ENCODE measurements at regions not wholly inside any gene's neighbourhood (a gene's known extent, or its start where the extent isn't known, plus 50 kb on each side); places are given as distances from the start of the nearest gene placed in this dataset.

DNA sequence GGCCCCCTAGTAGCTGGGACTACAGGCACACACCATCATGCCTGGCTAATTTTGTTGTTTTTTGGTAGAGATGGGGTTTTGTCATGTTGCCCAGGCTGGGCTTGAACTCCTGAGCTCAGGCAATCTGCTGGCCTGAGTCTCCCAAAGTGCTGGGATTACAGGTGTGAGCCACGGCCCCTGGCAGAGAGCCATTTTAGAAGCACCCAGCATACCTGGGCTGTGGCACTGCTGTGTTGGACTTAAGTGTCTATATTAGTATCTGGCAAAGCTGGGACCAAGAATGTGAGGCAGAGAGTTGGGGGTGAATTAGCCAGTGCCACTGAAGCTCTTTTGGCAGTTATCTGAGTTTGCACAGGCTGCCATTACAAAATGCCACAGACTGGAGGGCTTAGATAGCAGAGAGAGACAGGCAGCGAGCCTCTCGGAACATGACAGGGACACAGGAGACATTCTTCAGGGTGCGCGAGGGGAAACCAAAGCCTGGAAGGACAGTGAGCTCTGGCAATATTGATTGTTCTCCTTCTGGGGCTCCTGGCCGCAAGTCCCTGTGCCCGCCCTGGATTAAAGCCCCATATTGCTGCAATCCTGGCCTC is 87.7 kb upstream of the ALX4 start:
- H3K4me1 Mint-ChIP-seq = peaks cover 3% of the 10 kb centered on the region
- H3K27ac Mint-ChIP-seq = no peak overlapping the region
- peaks cover 5% of the 10 kb centered on the region for H3K9me3 Mint-ChIP-seq
- no peak overlapping the region for H3K4me3 Mint-ChIP-seq
- peaks cover 11% of the 10 kb centered on the region for H3K27me3 Mint-ChIP-seq
- peaks cover 4% of the 10 kb centered on the region for H3K36me3 Mint-ChIP-seq
- DNase-seq (ENCODE audit: low spot score in 2 of 2) (no peak), ATAC-seq (ENCODE audit: low read depth) (no peak)

DNA sequence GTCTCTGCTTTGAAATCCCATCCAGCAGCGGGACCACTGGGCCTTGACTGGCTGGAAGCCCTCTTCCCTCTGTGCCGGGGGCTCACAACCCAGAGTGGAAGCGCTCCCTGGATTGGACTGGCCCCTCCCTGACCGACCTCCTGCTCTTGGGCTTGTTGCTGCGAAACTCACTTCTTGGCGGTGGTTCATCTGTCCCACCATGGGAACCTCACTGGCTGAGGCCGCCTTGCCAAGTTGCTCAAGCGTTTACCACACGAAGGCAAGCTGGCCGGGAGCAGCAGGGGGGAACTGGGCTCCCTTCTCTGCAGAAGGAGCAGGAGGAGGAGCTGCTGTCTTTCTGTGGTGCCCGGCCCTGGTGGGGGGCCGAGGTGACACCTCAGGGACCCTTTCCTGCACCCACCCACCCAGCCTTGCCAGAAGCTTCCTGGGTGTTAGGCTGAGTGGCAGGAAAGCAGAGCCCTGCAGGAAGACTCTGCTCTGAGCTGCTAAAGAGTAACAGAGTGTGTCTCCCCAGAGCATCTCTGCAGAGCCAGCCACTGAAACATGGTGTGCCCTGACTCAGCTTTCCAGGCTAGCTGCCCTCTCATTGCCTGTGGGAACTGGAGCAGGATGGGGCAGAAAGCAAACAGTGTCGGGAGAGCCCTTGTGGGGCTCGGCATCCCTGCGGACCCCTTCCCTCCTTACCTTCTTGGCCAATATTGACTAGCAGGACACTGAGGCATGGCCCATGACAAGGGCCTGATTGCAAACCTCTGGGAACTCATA is 88.5 kb upstream of the ALX4 start:
- Mint-ChIP-seq H3K4me3 (no peak overlapping the region), H3K27me3 (peaks cover 11% of the 10 kb centered on the region)
- ATAC-seq (ENCODE audit: low read depth) = no peak

DNA sequence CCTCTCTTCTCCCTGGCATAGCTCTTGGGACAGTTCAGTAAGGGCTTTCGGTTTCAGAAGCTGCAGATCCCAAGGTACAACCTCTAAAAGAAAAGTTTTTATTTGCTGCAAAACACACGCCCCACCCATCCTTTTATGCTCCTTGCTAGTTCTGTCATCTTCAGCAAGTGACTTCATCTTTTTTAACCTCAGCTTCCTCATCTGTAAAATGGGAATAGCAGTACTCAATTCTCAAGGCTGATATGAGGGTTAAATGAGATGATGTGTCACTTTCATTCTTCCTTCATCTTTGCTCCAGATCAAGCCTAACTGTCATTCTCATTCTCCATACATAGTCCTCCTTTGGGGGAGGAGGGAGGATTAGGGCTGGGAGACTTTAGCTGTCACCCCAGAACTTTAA is 90.0 kb upstream of the ALX4 start:
- ATAC-seq (ENCODE audit: low read depth) (no peak), DNase-seq (ENCODE audit: low spot score in 2 of 2) (no peak)
- H3K9me3 Mint-ChIP-seq = peaks cover 1% of the 10 kb centered on the region
- H3K27me3 Mint-ChIP-seq = peaks cover 11% of the 10 kb centered on the region
- no peak overlapping the region for H3K27ac Mint-ChIP-seq
- H3K4me3 Mint-ChIP-seq = no peak overlapping the region
- H3K36me3 Mint-ChIP-seq = peaks cover 2% of the 10 kb centered on the region
- peaks cover 3% of the 10 kb centered on the region for H3K4me1 Mint-ChIP-seq

More for the DNA sequence above, 88.5 kb upstream of the ALX4 start:
- H3K9me3 Mint-ChIP-seq = peaks cover 5% of the 10 kb centered on the region
- H3K36me3 Mint-ChIP-seq = peaks cover 4% of the 10 kb centered on the region
- H3K4me1 Mint-ChIP-seq = peaks cover 3% of the 10 kb centered on the region
- no peak overlapping the region for H3K27ac Mint-ChIP-seq
- DNase-seq (ENCODE audit: low spot score in 2 of 2) = no peak

DNA sequence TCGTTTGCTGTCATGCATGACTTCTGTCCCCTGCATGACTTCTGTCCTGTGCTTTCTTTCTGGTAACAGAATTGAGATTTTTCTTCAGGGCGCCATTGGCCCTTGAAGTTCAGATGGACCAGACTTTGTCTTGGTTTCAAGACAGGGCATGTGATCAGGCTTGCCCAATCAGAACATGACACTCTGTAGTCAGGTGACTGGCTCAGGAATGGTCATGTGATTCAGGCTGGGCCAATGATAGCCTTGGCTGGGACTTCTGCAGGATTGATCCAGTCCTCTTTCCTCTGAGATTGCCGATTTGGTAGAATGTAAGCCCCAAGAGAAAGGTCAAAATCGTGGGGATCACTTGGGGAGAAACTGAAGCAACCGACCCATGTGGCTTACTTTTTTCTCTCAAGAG is 90.5 kb upstream of the ALX4 start:
- H3K27me3 Mint-ChIP-seq = peaks cover 13% of the 10 kb centered on the region
- DNase-seq (ENCODE audit: low spot score in 2 of 2) = no peak
- H3K9me3 Mint-ChIP-seq = peaks cover 1% of the 10 kb centered on the region

DNA sequence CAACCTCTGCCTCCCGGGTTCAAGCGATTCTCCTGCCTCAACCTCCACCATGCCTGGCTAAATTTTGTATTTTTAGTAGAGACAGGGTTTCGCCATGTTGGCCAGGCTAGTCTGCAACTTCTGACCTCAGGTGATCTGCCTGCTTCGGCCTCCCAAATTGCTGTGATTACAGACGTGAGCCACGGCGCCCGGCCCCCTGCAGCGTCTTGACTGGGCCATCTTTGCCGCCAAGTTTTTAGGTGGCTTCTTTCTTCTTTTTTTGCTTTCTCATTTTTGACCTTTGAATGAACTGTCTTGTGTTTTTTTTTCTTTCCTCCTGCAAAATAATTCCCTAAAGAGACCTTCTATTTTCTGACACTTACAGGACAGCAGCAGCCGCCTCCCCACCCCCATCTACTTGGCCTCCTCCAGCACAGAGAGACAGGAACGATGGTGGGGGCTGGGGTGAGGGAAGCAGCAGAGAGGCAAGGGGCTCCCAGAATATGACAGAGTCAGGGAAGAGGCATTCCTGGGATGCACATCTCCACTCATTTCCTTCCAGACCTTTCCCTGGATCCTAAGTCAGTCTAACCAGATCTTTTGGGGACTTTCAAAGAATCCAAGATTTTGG is 92.6 kb upstream of the ALX4 start:
- DNase-seq (ENCODE audit: low spot score in 2 of 2) (no peak), ATAC-seq (ENCODE audit: low read depth) (no peak)
- Mint-ChIP-seq H3K36me3 (no peaks in the 10 kb centered on the region), H3K27me3 (peaks cover 8% of the 10 kb centered on the region), H3K9me3 (no peaks in the 10 kb centered on the region), H3K4me3 (no peak overlapping the region), H3K27ac (no peak overlapping the region), H3K4me1 (peaks cover 3% of the 10 kb centered on the region)

More for the DNA sequence above, 90.5 kb upstream of the ALX4 start:
- no peak overlapping the region for H3K4me3 Mint-ChIP-seq
- no peak overlapping the region for H3K27ac Mint-ChIP-seq
- ATAC-seq (ENCODE audit: low read depth) = no peak
- peaks cover 3% of the 10 kb centered on the region for H3K4me1 Mint-ChIP-seq
- peaks cover 2% of the 10 kb centered on the region for H3K36me3 Mint-ChIP-seq

DNA sequence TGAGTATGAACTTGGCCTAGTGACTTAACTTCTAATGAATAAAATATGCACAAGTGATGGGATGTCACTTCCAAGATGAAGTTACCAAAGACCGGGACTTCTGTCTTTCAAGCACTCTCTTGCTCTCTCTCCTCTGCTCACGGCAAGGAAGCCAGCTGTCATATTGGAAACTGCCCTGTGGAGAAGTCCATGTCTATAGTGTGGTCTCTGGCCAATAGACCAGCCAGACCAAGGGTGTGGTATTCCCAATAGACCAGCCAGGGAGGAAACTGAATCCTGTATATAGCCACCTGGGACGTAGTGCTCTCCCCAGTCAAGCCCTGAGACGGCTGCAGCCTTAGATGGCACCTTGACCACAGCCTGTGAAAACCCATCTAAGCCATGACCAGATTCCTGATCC is 93.2 kb upstream of the ALX4 start:
- Mint-ChIP-seq H3K27me3 (peaks cover 9% of the 10 kb centered on the region), H3K4me3 (no peak overlapping the region), H3K27ac (no peak overlapping the region), H3K4me1 (peaks cover 3% of the 10 kb centered on the region), H3K9me3 (no peaks in the 10 kb centered on the region), H3K36me3 (no peaks in the 10 kb centered on the region)
- ATAC-seq (ENCODE audit: low read depth) = no peak
- no peak for DNase-seq (ENCODE audit: low spot score in 2 of 2)

DNA sequence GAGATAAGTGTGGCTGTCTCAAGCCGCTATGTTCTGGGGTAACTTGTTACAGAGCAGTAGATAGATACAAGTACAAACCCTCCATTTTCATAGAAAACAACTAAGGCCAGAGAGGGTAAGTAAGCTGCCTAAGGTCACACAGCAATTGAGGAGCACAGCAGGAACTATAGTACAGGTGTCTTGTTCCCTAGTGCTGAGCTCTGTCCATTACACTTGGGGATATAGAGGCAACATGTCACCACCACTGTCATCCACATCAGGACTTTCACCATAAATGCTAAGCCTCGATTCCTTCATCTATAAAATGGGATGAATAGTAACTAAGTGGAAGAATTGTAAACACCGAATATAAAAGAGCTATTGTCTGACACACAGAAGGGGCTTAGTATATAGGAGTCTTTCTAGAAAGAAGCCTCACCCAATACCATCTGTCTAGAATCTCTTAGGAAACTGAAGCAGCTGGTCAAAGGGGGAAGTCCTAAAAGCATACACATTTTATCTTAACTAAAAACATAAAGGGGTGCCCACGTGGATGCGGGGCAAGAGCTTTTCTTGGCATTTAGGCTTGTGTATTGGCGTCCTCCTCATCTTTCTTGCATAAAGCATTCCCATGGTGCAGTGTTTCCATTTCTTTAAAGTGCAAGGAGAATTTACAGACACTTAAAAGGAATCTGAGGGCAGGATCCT is 93.8 kb upstream of the ALX4 start:
- no peak overlapping the region for H3K27ac Mint-ChIP-seq
- H3K27me3 Mint-ChIP-seq = peaks cover 12% of the 10 kb centered on the region
- DNase-seq (ENCODE audit: low spot score in 2 of 2) = no peak
- no peak for ATAC-seq (ENCODE audit: low read depth)
- no peak overlapping the region for H3K4me3 Mint-ChIP-seq
- no peaks in the 10 kb centered on the region for H3K36me3 Mint-ChIP-seq
- H3K4me1 Mint-ChIP-seq = peaks cover 3% of the 10 kb centered on the region
- H3K9me3 Mint-ChIP-seq = no peaks in the 10 kb centered on the region

DNA sequence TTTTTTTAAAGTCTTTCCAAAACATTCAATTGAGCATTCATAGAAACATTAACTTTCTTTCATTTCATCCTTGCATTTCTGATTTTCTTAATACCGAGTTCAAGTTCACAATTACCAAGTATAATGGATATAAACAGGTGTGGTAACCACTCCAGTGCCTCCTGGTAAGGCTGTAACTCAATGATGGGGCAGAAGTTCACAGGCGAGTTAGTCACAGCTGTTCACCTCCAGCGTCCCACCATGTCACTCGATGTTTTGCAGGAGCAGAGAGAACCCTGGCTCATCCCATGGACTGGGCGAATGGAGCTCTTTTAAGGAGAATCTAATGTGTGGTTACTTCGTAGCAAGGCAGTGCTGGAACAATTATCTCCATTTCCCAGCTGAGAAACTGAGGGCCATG is 94.4 kb upstream of the ALX4 start:
- Mint-ChIP-seq H3K27ac (no peak overlapping the region), H3K36me3 (no peaks in the 10 kb centered on the region), H3K4me3 (no peak overlapping the region), H3K27me3 (peaks cover 12% of the 10 kb centered on the region), H3K9me3 (no peaks in the 10 kb centered on the region), H3K4me1 (peaks cover 3% of the 10 kb centered on the region)
- DNase-seq (ENCODE audit: low spot score in 2 of 2) (no peak), ATAC-seq (ENCODE audit: low read depth) (no peak)

DNA sequence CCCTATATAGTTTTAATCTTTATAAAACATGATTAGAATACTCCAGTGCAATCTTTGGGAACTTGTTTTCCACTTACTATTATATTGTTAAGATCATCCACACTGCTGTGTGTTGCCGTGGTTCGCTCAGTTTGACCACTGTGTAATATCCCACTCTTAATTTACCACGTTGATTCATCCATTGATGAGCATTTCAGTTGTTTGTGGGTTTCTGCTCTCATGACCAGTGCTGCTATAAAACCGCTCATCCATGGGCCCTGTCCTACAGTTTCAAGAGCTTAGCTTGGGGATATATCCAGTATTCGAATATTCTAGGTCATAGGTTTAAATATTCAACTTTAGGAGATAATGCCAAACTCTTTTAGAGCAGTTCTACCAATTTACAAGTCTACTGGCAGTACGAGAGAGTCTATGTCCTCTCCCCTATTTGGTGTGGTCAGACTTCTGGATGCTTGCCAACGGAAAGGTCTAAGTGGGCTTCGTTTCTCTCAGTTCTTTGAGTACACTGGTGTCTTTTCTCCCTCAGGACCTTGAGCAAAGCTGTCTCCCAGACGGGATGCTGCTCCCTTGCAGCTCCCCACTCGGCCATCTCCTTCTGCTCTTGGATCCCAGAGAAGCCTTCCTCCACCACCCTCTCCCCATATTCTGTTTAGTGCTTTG is 94.9 kb upstream of the ALX4 start:
- H3K9me3 Mint-ChIP-seq = no peaks in the 10 kb centered on the region
- peaks cover 6% of the 10 kb centered on the region for H3K4me1 Mint-ChIP-seq
- H3K36me3 Mint-ChIP-seq = no peaks in the 10 kb centered on the region
- ATAC-seq (ENCODE audit: low read depth) (no peak), DNase-seq (ENCODE audit: low spot score in 2 of 2) (no peak)
- H3K27me3 Mint-ChIP-seq = peaks cover 12% of the 10 kb centered on the region
- no peak overlapping the region for H3K4me3 Mint-ChIP-seq
- no peak overlapping the region for H3K27ac Mint-ChIP-seq

DNA sequence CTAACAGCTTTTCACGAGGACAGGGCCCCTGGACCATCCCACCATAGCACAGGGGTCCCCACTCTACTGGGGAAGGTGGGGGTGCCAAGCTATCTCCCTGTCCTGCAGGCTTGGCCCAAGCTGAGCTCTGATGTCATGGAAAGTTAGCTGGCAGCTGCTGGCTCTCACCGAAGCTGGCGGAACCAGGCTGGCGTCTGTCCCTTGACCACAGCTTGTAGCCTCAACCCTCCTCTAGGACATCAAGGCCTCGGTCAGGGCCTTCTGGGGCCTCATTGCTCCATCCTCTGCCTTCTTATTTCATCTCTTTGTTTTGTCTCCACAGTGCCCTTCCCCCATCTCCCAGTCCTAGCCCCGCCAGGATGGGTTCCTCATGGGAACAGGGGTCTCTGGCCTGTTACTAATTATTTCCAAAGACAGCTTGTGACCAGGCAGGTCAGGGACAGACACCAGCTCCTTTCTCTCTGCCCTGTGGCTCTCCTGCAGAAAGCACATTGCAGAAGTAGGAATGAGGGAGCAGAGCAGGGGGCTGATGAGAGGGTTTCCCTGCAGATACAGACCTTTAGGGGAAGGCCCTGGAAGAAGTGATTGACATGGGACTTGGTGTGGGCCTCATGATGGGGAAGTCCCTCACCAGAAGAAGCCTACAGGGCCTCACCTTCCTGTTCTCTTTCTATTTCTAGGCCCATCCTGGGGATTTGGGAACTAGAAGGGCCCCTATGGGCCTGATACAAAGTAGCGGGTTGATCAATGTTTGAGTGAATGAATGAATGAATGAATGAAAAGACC is 97.5 kb upstream of the ALX4 start:
- Mint-ChIP-seq H3K27me3 (peaks cover 20% of the 10 kb centered on the region), H3K4me1 (peaks cover 2% of the 10 kb centered on the region), H3K36me3 (peaks cover 2% of the 10 kb centered on the region), H3K4me3 (no peak overlapping the region), H3K9me3 (peaks cover 6% of the 10 kb centered on the region), H3K27ac (no peak overlapping the region)
- ATAC-seq (ENCODE audit: low read depth) (no peak), DNase-seq (ENCODE audit: low spot score in 2 of 2) (no peak)

DNA sequence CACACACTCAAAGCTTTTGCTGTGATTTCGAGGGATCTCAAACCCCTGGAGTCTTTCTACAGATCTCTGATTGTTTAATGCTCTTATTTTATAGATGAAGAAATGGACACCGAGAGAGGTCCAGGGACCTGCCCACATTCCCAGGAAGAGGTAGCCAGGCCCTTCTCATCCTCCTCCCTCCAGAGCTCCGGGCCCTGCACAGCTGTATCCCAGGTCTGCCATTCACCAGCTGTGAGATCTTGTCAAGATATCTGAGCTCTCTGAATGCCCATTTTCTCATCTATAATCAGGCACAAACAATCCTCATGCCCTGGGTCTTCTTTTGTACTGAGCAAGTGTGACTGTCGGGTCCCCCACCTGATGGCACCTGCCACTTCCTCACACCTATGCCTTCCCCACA is 98.2 kb upstream of the ALX4 start:
- Mint-ChIP-seq H3K27me3 (peaks cover 22% of the 10 kb centered on the region), H3K4me3 (no peak overlapping the region), H3K27ac (no peak overlapping the region), H3K9me3 (peaks cover 6% of the 10 kb centered on the region), H3K36me3 (peaks cover 2% of the 10 kb centered on the region), H3K4me1 (peaks cover 2% of the 10 kb centered on the region)
- DNase-seq (ENCODE audit: low spot score in 2 of 2) = no peak
- no peak for ATAC-seq (ENCODE audit: low read depth)

DNA sequence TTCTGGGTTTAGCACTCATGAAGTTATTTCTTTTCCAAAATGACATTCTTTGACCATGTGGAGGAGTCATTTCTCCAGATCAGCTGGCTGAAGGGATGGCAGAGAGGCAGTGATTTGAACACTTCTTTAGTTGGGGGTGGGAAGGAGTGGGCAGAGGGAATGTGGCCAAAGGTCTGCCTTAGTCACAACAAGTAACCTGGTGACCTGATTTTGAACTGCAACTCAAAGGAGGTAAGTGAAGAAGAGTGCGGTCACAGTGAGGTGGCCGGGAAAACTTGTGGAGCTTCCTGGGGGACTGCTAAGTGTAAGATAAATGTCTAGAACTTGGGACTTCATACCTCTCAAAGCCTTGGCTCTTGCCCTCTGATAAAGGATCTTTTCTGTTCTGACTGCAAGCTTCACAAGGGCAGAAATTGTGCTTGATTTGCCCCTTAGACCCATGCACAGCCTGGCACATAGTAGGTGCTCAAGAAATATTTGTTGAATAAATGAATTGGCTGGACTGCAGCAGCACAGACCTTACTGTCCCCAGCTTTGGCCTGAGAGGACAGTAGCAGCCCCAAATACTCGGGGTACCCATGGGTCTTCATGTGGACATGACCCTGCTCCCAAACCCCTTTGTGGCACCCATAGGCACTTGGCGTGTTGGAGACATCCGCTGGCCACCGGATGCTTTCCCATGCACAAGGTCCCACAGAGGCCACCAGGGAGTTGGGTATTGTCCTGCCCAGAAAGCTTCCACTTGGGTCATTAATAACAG is 99.0 kb upstream of the ALX4 start:
- peaks cover 22% of the 10 kb centered on the region for H3K27me3 Mint-ChIP-seq
- H3K36me3 Mint-ChIP-seq = peaks cover 2% of the 10 kb centered on the region
- no peak for ATAC-seq (ENCODE audit: low read depth)
- peaks cover 2% of the 10 kb centered on the region for H3K4me1 Mint-ChIP-seq
- no peak for DNase-seq (ENCODE audit: low spot score in 2 of 2)
- H3K4me3 Mint-ChIP-seq = no peak overlapping the region
- H3K27ac Mint-ChIP-seq = no peak overlapping the region
- peaks cover 6% of the 10 kb centered on the region for H3K9me3 Mint-ChIP-seq

All from memory B cell (primary cell).